ENCODE measurements at regions not wholly inside any gene's neighbourhood (a gene's known extent, or its start where the extent isn't known, plus 50 kb on each side); places are given as distances from the start of the nearest gene placed in this dataset. TPM values are rescaled to one million over a fixed set of nuclear protein-coding genes. Genes with fewer than 3 reads are reported as not detected.

Small RNAs in the stretch of these regions (small RNA-seq; reads per million reads assigned to genes)
- not detected for gene AC008033.2 (ENCODE audit: insufficient read depth)

Data from mesendoderm (in vitro differentiated cells).